ENCODE measurements at regions not wholly inside any gene's neighbourhood (a gene's known extent, or its start where the extent isn't known, plus 50 kb on each side); places are given as distances from the start of the nearest gene placed in this dataset.
A peak's percentile ranks its signal among the peaks of the same experiment; 100 is the strongest.

GRCh38 chr2:38178119-38178518 lies 102.2 kb upstream of the CYP1B1 start:
- DNase-seq (no peak), ATAC-seq (peak in 1 of 3 donors; percentile 33)
- Histone ChIP-seq H3K4me1 (ENCODE audit: control insufficient read depth, insufficient read depth, low read length) (peaks cover 10% of the 10 kb centered on the region), H3K9me3 (ENCODE audit: control insufficient read depth, insufficient read depth, low read length) (no peaks in the 10 kb centered on the region), H3K27ac (ENCODE audit: low read length) (no peak overlapping the region), H3K4me3 (ENCODE audit: low read length) (no peak overlapping the region), H3K36me3 (ENCODE audit: control insufficient read depth, insufficient read depth, low read length) (no peaks in the 10 kb centered on the region), H3K27me3 (ENCODE audit: control insufficient read depth, insufficient read depth, low read length) (peaks cover 11% of the 10 kb centered on the region)
- Mint-ChIP-seq H3K4me1 (peaks cover 5 to 11% of the 10 kb centered on the region in 2 donors), H3K27me3 (ENCODE audit: low read depth in 2 of 2) (peaks cover 50 to 64% of the 10 kb centered on the region in 2 donors), H3K36me3 (no peaks in the 10 kb centered on the region), H3K4me3 (no peak overlapping the region), H3K27ac (no peak overlapping the region), H3K9me3 (no peaks in the 10 kb centered on the region)
- 32% methylated on average over 3 of the region's 3 CpGs for WGBS (ENCODE audit: insufficient coverage)
- intact Hi-C loops (cut with micrococcal nuclease), result no loop called here
- TF ChIP-seq, protein P1, sequence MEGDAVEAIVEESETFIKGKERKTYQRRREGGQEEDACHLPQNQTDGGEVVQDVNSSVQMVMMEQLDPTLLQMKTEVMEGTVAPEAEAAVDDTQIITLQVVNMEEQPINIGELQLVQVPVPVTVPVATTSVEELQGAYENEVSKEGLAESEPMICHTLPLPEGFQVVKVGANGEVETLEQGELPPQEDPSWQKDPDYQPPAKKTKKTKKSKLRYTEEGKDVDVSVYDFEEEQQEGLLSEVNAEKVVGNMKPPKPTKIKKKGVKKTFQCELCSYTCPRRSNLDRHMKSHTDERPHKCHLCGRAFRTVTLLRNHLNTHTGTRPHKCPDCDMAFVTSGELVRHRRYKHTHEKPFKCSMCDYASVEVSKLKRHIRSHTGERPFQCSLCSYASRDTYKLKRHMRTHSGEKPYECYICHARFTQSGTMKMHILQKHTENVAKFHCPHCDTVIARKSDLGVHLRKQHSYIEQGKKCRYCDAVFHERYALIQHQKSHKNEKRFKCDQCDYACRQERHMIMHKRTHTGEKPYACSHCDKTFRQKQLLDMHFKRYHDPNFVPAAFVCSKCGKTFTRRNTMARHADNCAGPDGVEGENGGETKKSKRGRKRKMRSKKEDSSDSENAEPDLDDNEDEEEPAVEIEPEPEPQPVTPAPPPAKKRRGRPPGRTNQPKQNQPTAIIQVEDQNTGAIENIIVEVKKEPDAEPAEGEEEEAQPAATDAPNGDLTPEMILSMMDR (IDR thresholded peaks at IDR 0.05), result no peak

DNA sequence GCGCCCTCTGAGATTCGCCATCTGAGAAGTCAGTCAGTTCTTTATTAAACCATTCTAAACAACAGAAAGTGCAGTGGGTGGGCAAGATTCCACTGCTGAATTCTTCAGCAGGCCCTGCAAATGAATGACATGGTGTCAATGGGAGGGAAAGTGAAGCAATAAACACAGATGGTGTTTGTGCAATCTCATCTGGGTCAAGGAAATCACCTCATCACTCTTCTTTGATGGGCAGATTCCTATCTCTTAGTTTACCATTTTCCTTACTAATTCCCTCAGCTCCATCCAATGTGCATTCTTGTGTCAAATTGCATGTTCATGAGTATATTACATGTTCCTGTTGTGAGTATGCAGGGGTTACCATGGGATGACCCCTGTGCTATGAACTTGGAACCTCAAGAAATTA lies 100.7 kb upstream of the CYP1B1 start:
- Histone ChIP-seq H3K4me1 (ENCODE audit: control insufficient read depth, insufficient read depth, low read length) (peaks cover 10% of the 10 kb centered on the region), H3K27ac (ENCODE audit: low read length) (no peak overlapping the region), H3K27me3 (ENCODE audit: control insufficient read depth, insufficient read depth, low read length) (peaks cover 11% of the 10 kb centered on the region), H3K4me3 (ENCODE audit: low read length) (no peak overlapping the region), H3K36me3 (ENCODE audit: control insufficient read depth, insufficient read depth, low read length) (no peaks in the 10 kb centered on the region), H3K9me3 (ENCODE audit: control insufficient read depth, insufficient read depth, low read length) (no peaks in the 10 kb centered on the region)
- TF ChIP-seq, protein P1 (IDR thresholded peaks at IDR 0.05), result no peak
- Mint-ChIP-seq H3K4me3 (no peak overlapping the region), H3K36me3 (no peaks in the 10 kb centered on the region), H3K9me3 (no peaks in the 10 kb centered on the region), H3K27ac (no peak overlapping the region), H3K27me3 (ENCODE audit: low read depth in 2 of 2) (peaks cover 51 to 59% of the 10 kb centered on the region in 2 donors), H3K4me1 (peaks cover 5 to 11% of the 10 kb centered on the region in 2 donors)
- WGBS (ENCODE audit: insufficient coverage), result no CpG with 5 or more reads among the region's 2 CpGs
- no peak for DNase-seq
- no peak for ATAC-seq
- intact Hi-C loops (cut with micrococcal nuclease), result no loop called here

GRCh38 chr2:38174646-38175423 lies 98.9 kb upstream of the CYP1B1 start:
- Mint-ChIP-seq H3K36me3 (no peaks in the 10 kb centered on the region), H3K9me3 (no peaks in the 10 kb centered on the region), H3K4me1 (peaks cover 5 to 11% of the 10 kb centered on the region in 2 donors), H3K27me3 (ENCODE audit: low read depth in 2 of 2) (peaks cover 50 to 60% of the 10 kb centered on the region in 2 donors), H3K27ac (no peak overlapping the region), H3K4me3 (no peak overlapping the region)
- no peak overlapping the region for H3K4me3 ChIP-seq (ENCODE audit: low read length)
- peaks cover 12% of the 10 kb centered on the region for H3K27me3 ChIP-seq (ENCODE audit: control insufficient read depth, insufficient read depth, low read length)
- no peaks in the 10 kb centered on the region for H3K36me3 ChIP-seq (ENCODE audit: control insufficient read depth, insufficient read depth, low read length)
- intact Hi-C loops (cut with micrococcal nuclease), result no loop called here
- no peak for DNase-seq
- H3K4me1 ChIP-seq (ENCODE audit: control insufficient read depth, insufficient read depth, low read length), result peaks cover 10% of the 10 kb centered on the region
- no peaks in the 10 kb centered on the region for H3K9me3 ChIP-seq (ENCODE audit: control insufficient read depth, insufficient read depth, low read length)
- TF ChIP-seq, protein P1 (IDR thresholded peaks at IDR 0.05), result no peak
- ATAC-seq, result no peak
- no peak overlapping the region for H3K27ac ChIP-seq (ENCODE audit: low read length)
- 71% methylated on average over 7 of the region's 7 CpGs for WGBS (ENCODE audit: insufficient coverage)

DNA sequence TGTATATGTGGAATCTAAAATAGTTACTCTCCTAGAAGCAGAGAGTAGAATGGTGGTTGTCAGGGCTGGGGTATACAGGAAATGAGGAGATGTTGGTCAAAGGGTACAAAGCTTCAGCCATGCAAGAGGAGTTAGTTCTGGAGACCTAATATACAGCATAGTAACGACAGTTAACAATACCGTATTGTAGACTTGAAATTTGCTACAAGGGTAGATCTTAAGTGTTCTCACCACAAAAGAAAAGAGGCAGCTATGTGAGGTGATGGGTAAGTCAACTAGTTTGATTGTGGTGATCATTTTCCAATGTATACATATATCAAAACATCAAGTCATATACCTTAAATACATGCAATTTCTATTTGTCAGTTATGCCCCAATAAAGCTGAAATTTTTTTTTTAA lies 98.2 kb upstream of the CYP1B1 start:
- no peak overlapping the region for H3K27ac ChIP-seq (ENCODE audit: low read length)

More for the DNA sequence above, 98.2 kb upstream of the CYP1B1 start:
- Mint-ChIP-seq H3K4me1 (peaks cover 5 to 10% of the 10 kb centered on the region in 2 donors), H3K27ac (no peak overlapping the region), H3K9me3 (no peaks in the 10 kb centered on the region), H3K36me3 (no peaks in the 10 kb centered on the region), H3K27me3 (ENCODE audit: low read depth in 2 of 2) (peaks cover 47 to 59% of the 10 kb centered on the region in 2 donors), H3K4me3 (no peak overlapping the region)
- ATAC-seq, result no peak
- Histone ChIP-seq H3K4me3 (ENCODE audit: low read length) (no peak overlapping the region), H3K27me3 (ENCODE audit: control insufficient read depth, insufficient read depth, low read length) (peaks cover 12% of the 10 kb centered on the region), H3K36me3 (ENCODE audit: control insufficient read depth, insufficient read depth, low read length) (no peaks in the 10 kb centered on the region), H3K4me1 (ENCODE audit: control insufficient read depth, insufficient read depth, low read length) (peaks cover 10% of the 10 kb centered on the region), H3K9me3 (ENCODE audit: control insufficient read depth, insufficient read depth, low read length) (no peaks in the 10 kb centered on the region)
- TF ChIP-seq, protein P1 (IDR thresholded peaks at IDR 0.05), result no peak
- 79% methylated on average over 2 of the region's 2 CpGs for WGBS (ENCODE audit: insufficient coverage)
- intact Hi-C loops (cut with micrococcal nuclease), result no loop called here
- DNase-seq, result no peak

Data from natural killer cell (primary cell).